SK-N-SH treated with all-trans-retinoic acid at 6 μM for 48 hours (cell line): ENCODE measurements at regions not wholly inside any gene's neighbourhood (a gene's known extent, or its start where the extent isn't known, plus 50 kb on each side); places are given as distances from the start of the nearest gene placed in this dataset.

Experiments
- ATAC-seq: fragments of 200-7000 bp; cut with Tn5 transposase; 3 replicates; pipeline ENCODE4 v1.9.1; 2020; ENCODE audit warnings: mild to moderate bottlenecking, moderate library complexity
- ARNTL ChIP-seq: fragments of 450-650 bp; formaldehyde crosslinking; IDR thresholded peaks from 2 replicates; pipeline ENCODE4 v1.5.0; 2020; ENCODE audit warnings: low read depth, mild to moderate bottlenecking, moderate library complexity, borderline replicate concordance
- BACH2 ChIP-seq: fragments of 250-450 bp; sonication (Bioruptor Pico); IDR thresholded peaks from 2 replicates; pipeline ENCODE4 v1.9.0; 2021; ENCODE audit warnings: mild to moderate bottlenecking, borderline replicate concordance
- CREB5 ChIP-seq: fragments of 250-450 bp; sonication (Bioruptor Pico); IDR thresholded peaks from 2 replicates; pipeline ENCODE4 v1.5.1; 2020; ENCODE audit warnings: low read depth, mild to moderate bottlenecking, moderate library complexity
- CSDC2 ChIP-seq: fragments of 250-450 bp; sonication (Bioruptor Pico); IDR thresholded peaks from 2 replicates; pipeline ENCODE4 v1.5.0; 2020; ENCODE audit warnings: mild to moderate bottlenecking, moderate library complexity
- CSRNP3 ChIP-seq: fragments of 250-450 bp; sonication (Bioruptor Pico); IDR thresholded peaks from 2 replicates; pipeline ENCODE4 v1.5.1; 2021; ENCODE audit warnings: mild to moderate bottlenecking, moderate library complexity
- ESRRG ChIP-seq: fragments of 250-450 bp; sonication (Bioruptor Pico); IDR thresholded peaks from 2 replicates; pipeline ENCODE4 v1.6.1; 2021; ENCODE audit warnings: mild to moderate bottlenecking
- GLIS3 ChIP-seq: fragments of 250-450 bp; sonication (Bioruptor Pico); IDR thresholded peaks from 2 replicates; pipeline ENCODE4 v1.5.0; 2020; ENCODE audit warnings: mild to moderate bottlenecking, moderate library complexity
- OSR1 ChIP-seq: fragments of 250-450 bp; sonication (Bioruptor Pico); IDR thresholded peaks from 2 replicates; pipeline ENCODE4 v1.8.0; 2022; ENCODE audit warnings: moderate library complexity, mild to moderate bottlenecking, inconsistent platforms
- PATZ1 ChIP-seq: fragments of 250-450 bp; sonication (Bioruptor Pico); IDR thresholded peaks from 2 replicates; pipeline ENCODE4 v1.8.0; 2020; ENCODE audit warnings: mild to moderate bottlenecking, moderate library complexity, borderline replicate concordance
- POU6F1 ChIP-seq: fragments of 250-450 bp; sonication (Bioruptor Pico); IDR thresholded peaks from 2 replicates; pipeline ENCODE4 v1.8.0; 2021; ENCODE audit warnings: low read depth, mild to moderate bottlenecking, moderate library complexity, borderline replicate concordance
- PPARA ChIP-seq: fragments of 250-450 bp; sonication (Bioruptor Pico); IDR thresholded peaks from 2 replicates; pipeline ENCODE4 v1.5.0; 2020; ENCODE audit warnings: mild to moderate bottlenecking, borderline replicate concordance
- RARB ChIP-seq: fragments of 250-450 bp; sonication (Bioruptor Pico); IDR thresholded peaks from 2 replicates; pipeline ENCODE4 v1.8.0; 2021; ENCODE audit warnings: mild to moderate bottlenecking, moderate library complexity
- SNAI2 ChIP-seq: fragments of 250-450 bp; sonication (Bioruptor Pico); IDR thresholded peaks from 2 replicates; pipeline ENCODE4 v1.5.0; 2020; ENCODE audit warnings: mild to moderate bottlenecking, moderate library complexity
- TCF4 ChIP-seq: fragments of 250-450 bp; sonication (Bioruptor Pico); IDR thresholded peaks from 2 replicates; pipeline ENCODE4 v1.8.0; 2021; ENCODE audit warnings: mild to moderate bottlenecking, moderate library complexity, borderline replicate concordance
- TOX ChIP-seq: fragments of 250-450 bp; sonication (Bioruptor Pico); IDR thresholded peaks from 2 replicates; pipeline ENCODE4 v1.8.0; 2021; ENCODE audit warnings: mild to moderate bottlenecking, moderate library complexity, borderline replicate concordance
- TSHZ2 ChIP-seq: fragments of 250-450 bp; sonication (Bioruptor Pico); IDR thresholded peaks from 2 replicates; pipeline ENCODE4 v1.5.0; 2020; ENCODE audit warnings: mild to moderate bottlenecking, moderate library complexity
- ZC3H10 ChIP-seq: fragments of 250-450 bp; sonication (Bioruptor Pico); IDR thresholded peaks from 2 replicates; pipeline ENCODE4 v1.5.1; 2021; ENCODE audit warnings: mild to moderate bottlenecking, moderate library complexity
- ZFP3 ChIP-seq: fragments of 250-450 bp; sonication (Bioruptor Pico); IDR thresholded peaks from 2 replicates; pipeline ENCODE4 v1.5.0; 2020; ENCODE audit warnings: mild to moderate bottlenecking, moderate library complexity
- ZFP30 ChIP-seq: fragments of 450-650 bp; formaldehyde crosslinking; IDR thresholded peaks from 2 replicates; pipeline ENCODE4 v1.5.0; 2022; ENCODE audit warnings: mild to moderate bottlenecking, moderate library complexity
- ZNF565 ChIP-seq: fragments of 450-650 bp; formaldehyde crosslinking; conservative IDR thresholded peaks from 2 replicates; pipeline ENCODE4 v1.5.0; 2020; ENCODE audit warnings: low read depth, mild to moderate bottlenecking, moderate library complexity
- ZNF70 ChIP-seq: fragments of 450-650 bp; formaldehyde crosslinking; IDR thresholded peaks from 2 replicates; pipeline ENCODE4 v1.5.0; 2020; ENCODE audit warnings: mild to moderate bottlenecking, moderate library complexity
- ZNF8 ChIP-seq: fragments of 450-650 bp; formaldehyde crosslinking; IDR thresholded peaks from 2 replicates; pipeline ENCODE4 v1.5.0; 2020; ENCODE audit warnings: mild to moderate bottlenecking, moderate library complexity

GRCh38 chr13:76414320-76414719, 471.9 kb downstream of the KCTD12 start:
- TF ChIP-seq POU6F1 (CRISPR knock-in tag) (no peak), CSDC2 (CRISPR knock-in tag) (no peak), ESRRG (no peak), ZNF565 (CRISPR knock-in tag) (no peak), RARB (CRISPR knock-in tag) (no peak), TCF4 (CRISPR knock-in tag) (no peak), ARNTL (CRISPR knock-in tag) (no peak), PATZ1 (CRISPR knock-in tag) (no peak), TOX (no peak), CREB5 (no peak), GLIS3 (CRISPR knock-in tag) (no peak), ZFP30 (CRISPR knock-in tag) (no peak), PPARA (no peak), ZC3H10 (CRISPR knock-in tag) (no peak), TSHZ2 (CRISPR knock-in tag) (no peak), BACH2 (CRISPR knock-in tag) (no peak)
- ATAC-seq, result no peak

- ATAC-seq, result no peak
- TF ChIP-seq PPARA (no peak), ZNF565 (CRISPR knock-in tag) (no peak), ZC3H10 (CRISPR knock-in tag) (no peak), ZNF8 (no peak), RARB (CRISPR knock-in tag) (no peak), ZNF70 (CRISPR knock-in tag) (no peak), POU6F1 (CRISPR knock-in tag) (no peak), SNAI2 (no peak), TCF4 (CRISPR knock-in tag) (no peak), BACH2 (CRISPR knock-in tag) (no peak), ARNTL (CRISPR knock-in tag) (no peak), CSRNP3 (no peak), CREB5 (no peak), GLIS3 (CRISPR knock-in tag) (no peak), OSR1 (CRISPR knock-in tag) (no peak), CSDC2 (CRISPR knock-in tag) (no peak), ZFP3 (CRISPR knock-in tag) (no peak)
These were observed 480.0 kb downstream of the KCTD12 start for GRCh38 chr13:76406243-76406642.
